Trophoblast cell (in vitro differentiated cells and primary cell): ENCODE measurements at regions not wholly inside any gene's neighbourhood (a gene's known extent, or its start where the extent isn't known, plus 50 kb on each side); places are given as distances from the start of the nearest gene placed in this dataset.

Experiments used
- DNase-seq, 2 donors: peaks; one replicate each; pipeline ENCODE4 v3.0.0-alpha.2; 2016
- H2AFZ ChIP-seq: 2 replicates; pipeline ENCODE4 v1.6.1; 2013; ENCODE audit warnings: low read length, moderate library complexity, mild to moderate bottlenecking; ENCODE audit not compliant: insufficient read depth, poor library complexity
- H2AK5ac ChIP-seq: 2 replicates; pipeline ENCODE4 v1.6.1; 2013; ENCODE audit warnings: mild to moderate bottlenecking, low read length
- H2BK120ac ChIP-seq: 2 replicates; pipeline ENCODE4 v1.6.1; 2013; ENCODE audit warnings: low read length, mild to moderate bottlenecking, moderate library complexity; ENCODE audit not compliant: insufficient read depth, poor library complexity
- H2BK12ac ChIP-seq: 2 replicates; pipeline ENCODE4 v1.6.1; 2013; ENCODE audit warnings: mild to moderate bottlenecking, low read length, moderate library complexity
- H2BK5ac ChIP-seq: 2 replicates; pipeline ENCODE4 v1.6.1; 2013; ENCODE audit warnings: low read length, low read depth, moderate library complexity, mild to moderate bottlenecking; ENCODE audit not compliant: poor library complexity
- H3K14ac ChIP-seq: 2 replicates; pipeline ENCODE4 v1.6.1; 2013; ENCODE audit warnings: mild to moderate bottlenecking, low read length
- H3K18ac ChIP-seq: 2 replicates; pipeline ENCODE4 v1.6.1; 2013; ENCODE audit warnings: mild to moderate bottlenecking, low read length
- H3K23ac ChIP-seq: 2 replicates; pipeline ENCODE4 v1.6.1; 2013; ENCODE audit warnings: low read length
- H3K27ac ChIP-seq: 2 replicates; pipeline ENCODE4 v1.5.1; 2013; ENCODE audit warnings: low read depth, mild to moderate bottlenecking, inconsistent platforms, low read length, moderate library complexity
- H3K27me3 ChIP-seq: 2 replicates; pipeline ENCODE4 v1.6.1; 2013; ENCODE audit warnings: inconsistent platforms, mild to moderate bottlenecking, low read length, moderate library complexity; ENCODE audit not compliant: insufficient read depth
- H3K36me3 ChIP-seq, 2 experiments: 1 replicate in 1 of 2; 2 replicates in 1 of 2; pipeline ENCODE4 v1.6.1; 2013; ENCODE audit warnings: low read length in 2 of 2, mild to moderate bottlenecking in 2 of 2, moderate library complexity in 1 of 2; ENCODE audit not compliant: insufficient read depth in 2 of 2, control insufficient read depth in 1 of 2
- H3K4ac ChIP-seq: 2 replicates; pipeline ENCODE4 v1.6.1; 2013; ENCODE audit warnings: low read depth, mild to moderate bottlenecking, low read length, moderate library complexity
- H3K4me1 ChIP-seq, 2 experiments: 1 replicate in 1 of 2; 2 replicates in 1 of 2; pipeline ENCODE4 v1.6.1; 2013; ENCODE audit warnings: low read length in 2 of 2, mild to moderate bottlenecking in 2 of 2, moderate library complexity in 1 of 2; ENCODE audit not compliant: insufficient read depth in 2 of 2, control insufficient read depth in 1 of 2
- H3K4me2 ChIP-seq: 2 replicates; pipeline ENCODE4 v1.6.1; 2013; ENCODE audit warnings: inconsistent platforms, mild to moderate bottlenecking, low read length, moderate library complexity
- H3K4me3 ChIP-seq: 2 replicates; pipeline ENCODE4 v1.5.1; 2013; ENCODE audit warnings: mild to moderate bottlenecking, low read depth, low read length, inconsistent platforms
- H3K79me1 ChIP-seq: one replicate; pipeline ENCODE4 v1.6.1; 2013; ENCODE audit warnings: low read length
- H3K79me2 ChIP-seq: 2 replicates; pipeline ENCODE4 v1.6.1; 2013; ENCODE audit warnings: low read length, mild to moderate bottlenecking; ENCODE audit not compliant: control insufficient read depth, insufficient read depth, poor library complexity
- H3K9ac ChIP-seq: 2 replicates; pipeline ENCODE4 v1.6.1; 2013; ENCODE audit warnings: mild to moderate bottlenecking, low read length
- H3K9me3 ChIP-seq: 2 replicates; pipeline ENCODE4 v1.6.1; 2013; ENCODE audit warnings: low read depth, mild to moderate bottlenecking, control low read depth, inconsistent platforms, low read length; ENCODE audit not compliant: insufficient read depth
- H4K12ac ChIP-seq: 2 replicates; pipeline ENCODE4 v1.6.1; 2013; ENCODE audit warnings: low read depth, mild to moderate bottlenecking, low read length, moderate library complexity
- H4K8ac ChIP-seq: 2 replicates; pipeline ENCODE4 v1.6.1; 2013; ENCODE audit warnings: low read depth, mild to moderate bottlenecking, low read length, moderate library complexity
- H4K91ac ChIP-seq: one replicate; pipeline ENCODE4 v1.6.1; 2013; ENCODE audit warnings: low read depth, mild to moderate bottlenecking, low read length, moderate library complexity
- WGBS: extraction: QIAGEN DNeasy Blood & Tissue Kit; methylation state at CpG from one replicate; pipeline ENCODE4 v1.1.7; 2013; ENCODE audit warnings: missing lambda C conversion rate; ENCODE audit not compliant: insufficient read length, insufficient coverage; ENCODE audit errors: extremely low coverage; 5-methylcytosine and 5-hydroxymethylcytosine counted together

- Histone ChIP-seq H2AK5ac (no peak overlapping the region), H3K4ac (no peak overlapping the region), H3K4me3 (no peak overlapping the region), H3K4me2 (peak overlapping the region; percentile 1), H4K91ac (peak overlapping the region; percentile 37), H2BK12ac (no peak overlapping the region), H3K18ac (no peak overlapping the region), H3K79me2 (no peaks in the 10 kb centered on the region), H3K79me1 (peaks cover 2% of the 10 kb centered on the region), H4K8ac (peak overlapping the region; percentile 38), H4K12ac (no peak overlapping the region), H3K14ac (no peak overlapping the region), H2AFZ (no peak overlapping the region), H3K23ac (no peak overlapping the region), H2BK5ac (no peak overlapping the region), H2BK120ac (peak overlapping the region; percentile 60), H3K36me3 (no peaks in the 10 kb centered on the region), H3K4me1 (peaks cover 0 to 7% of the 10 kb centered on the region in 2 experiments), H3K9me3 (no peaks in the 10 kb centered on the region), H3K27ac (peak overlapping the region; percentile 49), H3K27me3 (no peaks in the 10 kb centered on the region), H3K9ac (no peak overlapping the region)
- WGBS = no CpG with 5 or more reads among the region's 10 CpGs
- peak in 1 of 2 donors; percentile 14 for DNase-seq
These were observed 178.5 kb upstream of the P2RY1 start for GRCh38 chr3:152656214-152656971.

GRCh38 chr3:152656972-152657355 lies 178.0 kb upstream of the P2RY1 start:
- Histone ChIP-seq H3K4ac (no peak overlapping the region), H3K79me1 (peaks cover 2% of the 10 kb centered on the region), H3K4me3 (no peak overlapping the region), H3K9ac (no peak overlapping the region), H3K4me1 (peaks cover 0 to 7% of the 10 kb centered on the region in 2 experiments), H3K79me2 (no peaks in the 10 kb centered on the region), H4K91ac (no peak overlapping the region), H2AK5ac (no peak overlapping the region), H3K14ac (no peak overlapping the region), H3K23ac (no peak overlapping the region), H3K18ac (no peak overlapping the region), H2AFZ (no peak overlapping the region), H3K27ac (peak overlapping the region; percentile 17), H2BK120ac (no peak overlapping the region), H3K36me3 (no peaks in the 10 kb centered on the region), H3K9me3 (no peaks in the 10 kb centered on the region), H2BK5ac (no peak overlapping the region), H2BK12ac (no peak overlapping the region), H4K8ac (no peak overlapping the region), H4K12ac (no peak overlapping the region), H3K4me2 (no peak overlapping the region), H3K27me3 (no peaks in the 10 kb centered on the region)
- no peak for DNase-seq

GRCh38 chr3:152658977-152659720 lies 175.8 kb upstream of the P2RY1 start:
- H3K4ac ChIP-seq = no peak overlapping the region
- H3K27me3 ChIP-seq = no peaks in the 10 kb centered on the region
- no peak overlapping the region for H2BK5ac ChIP-seq
- peaks cover 2% of the 10 kb centered on the region for H3K9me3 ChIP-seq
- no CpG with 5 or more reads among the region's 5 CpGs for WGBS
- no peak overlapping the region for H2BK120ac ChIP-seq
- no peak overlapping the region for H3K18ac ChIP-seq
- H2AK5ac ChIP-seq = no peak overlapping the region
- H3K4me1 ChIP-seq = peaks cover 0 to 7% of the 10 kb centered on the region in 2 experiments
- no peaks in the 10 kb centered on the region for H3K36me3 ChIP-seq
- no peak overlapping the region for H2AFZ ChIP-seq
- no peak overlapping the region for H3K23ac ChIP-seq
- no peak overlapping the region for H3K4me3 ChIP-seq
- no peak overlapping the region for H3K4me2 ChIP-seq
- no peak overlapping the region for H4K91ac ChIP-seq
- no peak for DNase-seq
- no peak overlapping the region for H3K27ac ChIP-seq
- H4K12ac ChIP-seq = no peak overlapping the region
- no peak overlapping the region for H3K9ac ChIP-seq
- no peak overlapping the region for H4K8ac ChIP-seq
- peaks cover 2% of the 10 kb centered on the region for H3K79me1 ChIP-seq
- no peaks in the 10 kb centered on the region for H3K79me2 ChIP-seq
- no peak overlapping the region for H3K14ac ChIP-seq
- no peak overlapping the region for H2BK12ac ChIP-seq

DNA sequence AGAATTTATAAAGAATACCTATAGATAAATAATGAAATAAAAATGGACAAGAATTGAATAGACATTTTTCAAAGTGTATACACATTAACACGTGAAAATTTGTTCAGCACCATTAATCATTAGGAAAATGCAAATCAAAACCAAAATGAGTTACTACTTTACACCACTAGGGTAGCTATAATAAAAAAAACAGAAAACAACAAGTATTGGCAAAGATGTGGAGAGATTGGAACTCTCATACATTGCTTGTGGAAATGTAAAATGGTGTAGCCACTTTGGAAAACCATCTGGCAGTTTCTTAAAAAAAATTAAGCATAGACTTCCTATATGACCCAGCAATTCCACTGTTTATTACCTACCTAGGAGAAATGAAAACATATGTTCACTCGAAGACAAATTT lies 172.8 kb upstream of the P2RY1 start:
- Histone ChIP-seq H3K79me2 (no peaks in the 10 kb centered on the region), H3K4me2 (no peak overlapping the region), H3K36me3 (no peaks in the 10 kb centered on the region), H3K23ac (no peak overlapping the region), H2AFZ (no peak overlapping the region), H3K27me3 (no peaks in the 10 kb centered on the region), H4K91ac (no peak overlapping the region), H3K9me3 (peaks cover 3% of the 10 kb centered on the region), H2BK12ac (no peak overlapping the region), H3K79me1 (peaks cover 2% of the 10 kb centered on the region), H3K4me1 (peaks cover 0 to 4% of the 10 kb centered on the region in 2 experiments), H3K18ac (no peak overlapping the region), H3K14ac (no peak overlapping the region), H3K4me3 (no peak overlapping the region), H4K12ac (no peak overlapping the region), H3K4ac (no peak overlapping the region), H2BK120ac (no peak overlapping the region), H2AK5ac (no peak overlapping the region), H2BK5ac (no peak overlapping the region), H3K27ac (no peak overlapping the region), H3K9ac (no peak overlapping the region), H4K8ac (no peak overlapping the region)
- no peak for DNase-seq
- WGBS = no CpG with 5 or more reads among the region's 2 CpGs
